Upper lobe of right lung (tissue), 1 donor: ENCODE measurements at regions not wholly inside any gene's neighbourhood (a gene's known extent, or its start where the extent isn't known, plus 50 kb on each side); places are given as distances from the start of the nearest gene placed in this dataset.

Source experiments
- ATAC-seq: fragments of 200-7000 bp; cut with Tn5 transposase; one replicate; pipeline ENCODE4 v1.9.1; 2020; ENCODE audit warnings: mild to moderate bottlenecking, moderate library complexity
- DNase-seq: peaks from one replicate; pipeline ENCODE4 v3.0.0-alpha.2; 2020
- H3K27ac ChIP-seq: fragments of 200-600 bp; one replicate; pipeline ENCODE4 v1.8.0; 2022
- H3K27me3 ChIP-seq: fragments of 200-600 bp; one replicate; pipeline ENCODE4 v1.8.0; 2022; ENCODE audit warnings: mild to moderate bottlenecking
- H3K36me3 ChIP-seq: fragments of 200-600 bp; one replicate; pipeline ENCODE4 v1.8.0; 2022
- H3K4me1 ChIP-seq: fragments of 200-600 bp; one replicate; pipeline ENCODE4 v1.8.0; 2022
- H3K4me3 ChIP-seq: fragments of 200-600 bp; one replicate; pipeline ENCODE4 v1.8.0; 2022; ENCODE audit warnings: mild to moderate bottlenecking
- H3K9me3 ChIP-seq: fragments of 200-600 bp; one replicate; pipeline ENCODE4 v1.8.0; 2022
- CTCF ChIP-seq: fragments of 200-600 bp; IDR thresholded peaks from one replicate; pipeline ENCODE4 v1.8.0; 2022; ENCODE audit warnings: antibody characterized with exemption
- intact Hi-C: fragments of 100-400 bp; cut with DNase I; formaldehyde crosslinking; loops from one replicate; pipeline ENCODE4 v1.11.0; 2022
- donor health status: DM: no; HTN: yes; CAD: no; lungs with severe emphysema.

DNA sequence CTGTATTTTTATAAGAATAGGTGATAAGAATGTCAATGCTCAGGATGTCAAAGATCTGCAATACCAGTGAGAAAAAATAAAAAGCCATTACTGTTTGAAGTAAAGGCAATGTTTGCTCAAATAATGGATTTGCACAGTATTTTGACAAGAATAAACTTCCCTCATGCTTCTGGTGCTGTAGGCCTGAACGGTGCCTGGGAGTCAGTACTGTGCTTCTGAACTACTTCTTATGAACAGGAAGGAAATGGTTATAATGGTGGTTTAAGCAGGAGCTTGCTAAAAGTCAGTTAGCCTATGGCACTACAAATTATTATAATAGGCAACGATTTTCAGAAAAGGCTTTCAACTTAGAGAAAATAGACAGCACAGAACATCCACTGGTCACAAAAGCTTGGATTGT lies 548.3 kb upstream of the CDH18 start:
- no peak overlapping the region for H3K27ac ChIP-seq
- H3K4me3 ChIP-seq: no peak overlapping the region
- H3K4me1 ChIP-seq: no peaks in the 10 kb centered on the region
- intact Hi-C loops: no loop called here
- H3K36me3 ChIP-seq: no peaks in the 10 kb centered on the region
- no peaks in the 10 kb centered on the region for H3K27me3 ChIP-seq
- H3K9me3 ChIP-seq: no peaks in the 10 kb centered on the region
- no peak for TF ChIP-seq CTCF
- ATAC-seq (no peak), DNase-seq (no peak)

DNA sequence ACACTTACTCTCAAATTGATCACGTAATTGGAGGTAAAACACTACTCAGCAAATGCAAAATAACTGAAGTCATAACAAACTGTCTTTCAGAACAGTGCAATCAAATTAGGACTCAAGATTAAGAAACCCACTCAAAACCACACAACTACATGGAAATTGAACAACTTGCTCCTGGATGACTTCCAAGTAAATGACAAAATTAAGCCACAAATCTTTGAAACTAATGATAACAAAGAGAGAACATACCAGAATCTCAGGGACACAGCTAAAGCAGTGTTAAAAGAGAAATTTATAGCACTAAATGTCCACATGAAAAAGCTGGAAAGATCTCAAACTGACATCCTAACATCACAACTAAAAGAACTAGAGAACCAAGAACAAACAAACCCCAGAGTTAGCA lies 540.5 kb upstream of the CDH18 start:
- H3K4me3 ChIP-seq: no peak overlapping the region
- H3K36me3 ChIP-seq: no peaks in the 10 kb centered on the region
- DNase-seq (no peak), ATAC-seq (no peak)
- no peaks in the 10 kb centered on the region for H3K9me3 ChIP-seq
- H3K27me3 ChIP-seq: no peaks in the 10 kb centered on the region
- TF ChIP-seq CTCF: no peak
- intact Hi-C loops: no loop called here
- H3K27ac ChIP-seq: no peak overlapping the region
- no peaks in the 10 kb centered on the region for H3K4me1 ChIP-seq

DNA sequence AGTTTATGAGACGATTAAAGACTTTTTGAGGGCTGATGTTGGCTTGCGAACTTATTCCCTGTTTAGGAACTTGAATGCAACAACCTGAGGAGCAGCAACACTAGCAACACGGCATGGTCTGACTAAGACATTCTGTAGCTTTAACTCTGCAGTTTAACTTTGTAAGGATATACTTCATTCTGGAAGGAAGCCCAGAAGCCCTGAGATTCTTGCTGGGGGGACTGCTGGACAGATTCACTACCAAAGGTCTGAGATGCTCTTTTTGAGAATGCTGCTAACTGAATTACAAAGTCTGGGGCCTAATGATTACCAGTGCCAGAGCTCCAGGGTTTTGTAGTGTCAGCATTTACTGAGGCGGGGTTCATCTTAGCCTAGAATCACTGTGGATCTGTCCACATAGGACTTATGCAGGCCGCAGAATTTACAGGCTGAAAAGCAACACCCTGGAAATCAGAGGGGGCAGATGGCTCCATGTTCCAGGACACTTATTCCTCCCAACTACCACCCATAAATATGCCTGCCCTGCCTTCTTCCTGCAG lies 537.1 kb upstream of the CDH18 start:
- no peak overlapping the region for H3K4me3 ChIP-seq
- ATAC-seq: no peak

GRCh38 chr5:20522905-20523482 lies 535.0 kb upstream of the CDH18 start:
- ATAC-seq (no peak), DNase-seq (no peak)
- no peak for TF ChIP-seq CTCF
- no peaks in the 10 kb centered on the region for H3K36me3 ChIP-seq
- no peaks in the 10 kb centered on the region for H3K27me3 ChIP-seq
- no peak overlapping the region for H3K27ac ChIP-seq
- H3K4me1 ChIP-seq: no peaks in the 10 kb centered on the region
- intact Hi-C loops: no loop called here
- no peak overlapping the region for H3K4me3 ChIP-seq
- no peaks in the 10 kb centered on the region for H3K9me3 ChIP-seq

More for the DNA sequence above, 537.1 kb upstream of the CDH18 start:
- intact Hi-C loops: no loop called here
- no peak overlapping the region for H3K27ac ChIP-seq
- TF ChIP-seq CTCF: no peak
- no peak for DNase-seq
- no peaks in the 10 kb centered on the region for H3K4me1 ChIP-seq
- H3K27me3 ChIP-seq: no peaks in the 10 kb centered on the region
- H3K9me3 ChIP-seq: no peaks in the 10 kb centered on the region
- H3K36me3 ChIP-seq: no peaks in the 10 kb centered on the region

DNA sequence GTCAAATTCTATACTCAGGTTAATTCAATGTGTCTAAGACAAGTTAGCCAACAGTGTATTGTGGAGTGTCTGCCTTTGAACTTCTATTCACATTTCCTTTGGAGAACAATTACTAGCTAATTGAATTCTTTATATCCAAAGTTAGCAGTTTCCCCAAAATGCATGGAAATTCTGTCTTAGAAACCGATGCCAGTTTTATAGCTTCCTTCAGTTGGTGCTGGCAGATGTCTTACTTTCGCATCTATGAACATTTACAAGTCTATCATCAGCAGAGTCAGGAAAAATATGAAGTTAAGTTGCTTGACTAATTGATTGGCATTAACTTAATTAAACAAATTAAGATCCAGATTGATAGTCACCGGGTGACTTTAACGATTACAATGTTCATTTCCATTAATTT lies 527.6 kb upstream of the CDH18 start:
- ATAC-seq (no peak), DNase-seq (no peak)
- Histone ChIP-seq H3K4me3 (no peak overlapping the region), H3K27ac (no peak overlapping the region), H3K4me1 (no peaks in the 10 kb centered on the region), H3K9me3 (no peaks in the 10 kb centered on the region), H3K36me3 (no peaks in the 10 kb centered on the region), H3K27me3 (no peaks in the 10 kb centered on the region)
- intact Hi-C loops: no loop called here
- TF ChIP-seq CTCF: no peak

DNA sequence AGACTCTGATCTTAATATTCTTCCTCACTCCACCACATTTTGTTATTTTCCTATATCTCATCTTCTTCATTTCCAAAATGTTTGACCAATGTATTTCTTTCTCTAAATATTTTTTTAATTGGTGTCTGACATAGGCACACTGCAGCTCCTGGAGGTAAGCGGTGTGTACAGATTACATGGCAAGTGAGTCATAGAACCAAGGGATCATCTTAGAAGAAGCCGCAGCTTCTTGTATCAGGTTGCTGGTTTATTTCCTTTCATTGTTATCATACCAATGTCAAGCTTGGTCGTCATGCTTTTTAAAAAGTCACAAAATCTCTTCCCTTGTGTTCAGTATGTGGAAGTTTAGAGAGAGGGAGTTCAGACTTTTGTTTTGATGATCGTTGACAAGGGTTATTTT lies 526.1 kb upstream of the CDH18 start:
- no peak for DNase-seq
- Histone ChIP-seq H3K27me3 (no peaks in the 10 kb centered on the region), H3K4me1 (no peaks in the 10 kb centered on the region), H3K9me3 (no peaks in the 10 kb centered on the region), H3K4me3 (no peak overlapping the region), H3K27ac (no peak overlapping the region), H3K36me3 (no peaks in the 10 kb centered on the region)
- ATAC-seq: no peak
- intact Hi-C loops: no loop called here
- no peak for TF ChIP-seq CTCF
